Stimulated activated CD4-positive, alpha-beta T cell treated with anti-CD3 and anti-CD28 coated beads, Interleukin-2, amount 100 ng/mL, for 24 hours (primary cell): ENCODE measurements at regions not wholly inside any gene's neighbourhood (a gene's known extent, or its start where the extent isn't known, plus 50 kb on each side); places are given as distances from the start of the nearest gene placed in this dataset.

ENCODE experiments used
- DNase-seq, 2 donors: peaks; one replicate each; pipeline ENCODE4 v3.0.0-alpha.2; 2020

- DNase-seq: no peak
Observed at GRCh38 chr1:36673202-36673601, 190.5 kb upstream of the CSF3R start.

GRCh38 chr1:36669262-36669661 lies 186.5 kb upstream of the CSF3R start:
- DNase-seq: no peak

GRCh38 chr1:36667836-36668235 lies 185.1 kb upstream of the CSF3R start:
- DNase-seq: no peak

GRCh38 chr1:36667256-36667655 lies 184.5 kb upstream of the CSF3R start:
- DNase-seq: no peak

- DNase-seq: no peak
Observed at GRCh38 chr1:36665478-36666080, 182.9 kb upstream of the CSF3R start.

- DNase-seq: no peak
Observed at GRCh38 chr1:36664571-36665287, 182.0 kb upstream of the CSF3R start.

- no peak for DNase-seq
Observed at GRCh38 chr1:36663772-36664430, 181.2 kb upstream of the CSF3R start.

GRCh38 chr1:36658838-36659237 lies 176.1 kb upstream of the CSF3R start:
- DNase-seq: no peak

GRCh38 chr1:36657826-36658225 lies 175.1 kb upstream of the CSF3R start:
- no peak for DNase-seq

- no peak for DNase-seq
Observed at GRCh38 chr1:36656838-36657237, 174.1 kb upstream of the CSF3R start.

- no peak for DNase-seq
Observed at GRCh38 chr1:36656271-36656670, 173.6 kb upstream of the CSF3R start.

GRCh38 chr1:36654586-36654985 lies 171.9 kb upstream of the CSF3R start:
- no peak for DNase-seq

- DNase-seq: no peak
Observed at GRCh38 chr1:36653850-36654249, 171.1 kb upstream of the CSF3R start.

GRCh38 chr1:36652586-36652985 lies 169.9 kb upstream of the CSF3R start:
- DNase-seq: no peak

- no peak for DNase-seq
Observed at GRCh38 chr1:36652011-36652410, 169.3 kb upstream of the CSF3R start.

GRCh38 chr1:36651176-36651910 lies 168.6 kb upstream of the CSF3R start:
- no peak for DNase-seq

GRCh38 chr1:36650200-36651065 lies 167.7 kb upstream of the CSF3R start:
- DNase-seq: peak; percentile 72 to 83

GRCh38 chr1:36645867-36646266 lies 163.2 kb upstream of the CSF3R start:
- DNase-seq: no peak

GRCh38 chr1:36644556-36644955 lies 161.8 kb upstream of the CSF3R start:
- no peak for DNase-seq

- DNase-seq: no peak
Observed at GRCh38 chr1:36643371-36644270, 160.9 kb upstream of the CSF3R start.

GRCh38 chr1:36642802-36643201 lies 160.1 kb upstream of the CSF3R start:
- no peak for DNase-seq

- DNase-seq: no peak
Observed at GRCh38 chr1:36641776-36642175, 159.1 kb upstream of the CSF3R start.
